Stimulated activated CD4-positive, alpha-beta T cell treated with anti-CD3 and anti-CD28 coated beads, TNF-alpha, amount 100 ng/mL, for 48 hours (primary cell): ENCODE measurements at regions not wholly inside any gene's neighbourhood (a gene's known extent, or its start where the extent isn't known, plus 50 kb on each side); places are given as distances from the start of the nearest gene placed in this dataset.
"Not testable (repeated sequence)": the region's sequence is repeated elsewhere in the genome, so short reads cannot be mapped to it uniquely, and the experiment has no call there.

ENCODE experiments used
- DNase-seq, 3 donors: peaks; one replicate each; pipeline ENCODE4 v3.0.0-alpha.2; 2020; ENCODE audit warnings: low read depth in 3 of 3

GRCh38 chr6:154632119-154632518, 101.1 kb upstream of the SCAF8 start:
- DNase-seq: no peak

- no peak for DNase-seq
Observed at GRCh38 chr6:154637392-154637791, 95.8 kb upstream of the SCAF8 start.

GRCh38 chr6:154638369-154638768, 94.8 kb upstream of the SCAF8 start:
- DNase-seq: no peak

- not testable (repeated sequence) for DNase-seq
Observed at GRCh38 chr6:154639196-154639595, 94.0 kb upstream of the SCAF8 start.

- DNase-seq: no peak
Observed at GRCh38 chr6:154648188-154648887, 84.9 kb upstream of the SCAF8 start.

GRCh38 chr6:154648888-154649205, 84.4 kb upstream of the SCAF8 start:
- DNase-seq: no peak

GRCh38 chr6:154649721-154650120, 83.5 kb upstream of the SCAF8 start:
- no peak for DNase-seq

GRCh38 chr6:154650351-154650750, 82.9 kb upstream of the SCAF8 start:
- no peak for DNase-seq

- DNase-seq: no peak
Observed at GRCh38 chr6:154651656-154652055, 81.6 kb upstream of the SCAF8 start.

GRCh38 chr6:154653385-154653784, 79.8 kb upstream of the SCAF8 start:
- no peak for DNase-seq

GRCh38 chr6:154653853-154654252, 79.4 kb upstream of the SCAF8 start:
- no peak for DNase-seq

- no peak for DNase-seq
Observed at GRCh38 chr6:154656660-154657059, 76.6 kb upstream of the SCAF8 start.

GRCh38 chr6:154661768-154662167, 71.4 kb upstream of the SCAF8 start:
- no peak for DNase-seq

- DNase-seq: no peak
Observed at GRCh38 chr6:154664287-154664686, 68.9 kb upstream of the SCAF8 start.

- DNase-seq: no peak
Observed at GRCh38 chr6:154668156-154668555, 65.1 kb upstream of the SCAF8 start.

GRCh38 chr6:154672086-154672485, 61.1 kb upstream of the SCAF8 start:
- DNase-seq: no peak

GRCh38 chr6:154673919-154674318, 59.3 kb upstream of the SCAF8 start:
- DNase-seq: no peak

- peak; percentile 75 to 77 (median 76) for DNase-seq
Observed at GRCh38 chr6:154675602-154676088, 57.6 kb upstream of the SCAF8 start.

GRCh38 chr6:154682633-154683125, 50.5 kb upstream of the SCAF8 start:
- no peak for DNase-seq
